H1 (cell line): ENCODE measurements at regions not wholly inside any gene's neighbourhood (a gene's known extent, or its start where the extent isn't known, plus 50 kb on each side); places are given as distances from the start of the nearest gene placed in this dataset.

Experiments used
- CTCF ChIA-PET: fragments of 300-600 bp; sonication (Branson Sonifier 250); formaldehyde crosslinking; loops from one replicate; lab custom pipeline; 2021; ENCODE audit not compliant: partially characterized antibody; lab: Charles Lee
- POLR2A ChIA-PET: fragments of 300-600 bp; sonication (Branson Sonifier 250); formaldehyde crosslinking; loops from one replicate; lab custom pipeline; 2021; ENCODE audit warnings: inconsistent platforms; ENCODE audit not compliant: partially characterized antibody; lab: Charles Lee
- DNase-seq, 2 experiments: peaks; one replicate each; pipeline versions ENCODE4 v3.0.0 to v3.0.0-alpha.2; 2010 to 2022; ENCODE audit warnings: low spot score in 2 of 2, low read depth in 1 of 2, mixed read lengths in 1 of 2
- FAIRE-seq: peaks from 2 replicates; lab custom pipeline; 2011; peaks lifted over from hg19 to GRCh38; lab: Jason Lieb, UNC
- H2AFZ ChIP-seq: 2 replicates; pipeline ENCODE4 v1.8.1; 2012; ENCODE audit warnings: low read length, inconsistent platforms
- H2AK5ac ChIP-seq: 2 replicates; pipeline ENCODE4 v1.6.1; 2013; ENCODE audit warnings: low read depth, low read length
- H2BK120ac ChIP-seq: replicated peaks from 2 replicates; pipeline ENCODE3; 2013; ENCODE audit warnings: low read depth, low read length, inconsistent platforms
- H2BK12ac ChIP-seq: 2 replicates; pipeline ENCODE4 v1.6.1; 2013; ENCODE audit warnings: low read depth, low read length
- H2BK15ac ChIP-seq: 2 replicates; pipeline ENCODE4 v1.6.1; 2013; ENCODE audit warnings: low read length
- H2BK20ac ChIP-seq: 2 replicates; pipeline ENCODE4 v1.6.1; 2013; ENCODE audit warnings: low read length
- H2BK5ac ChIP-seq: 2 replicates; pipeline ENCODE4 v1.6.1; 2013; ENCODE audit warnings: low read depth, low read length
- H3K14ac ChIP-seq: 2 replicates; pipeline ENCODE4 v1.6.1; 2013; ENCODE audit warnings: inconsistent platforms; ENCODE audit not compliant: insufficient read length
- H3K18ac ChIP-seq: 2 replicates; pipeline ENCODE4 v1.6.1; 2013; ENCODE audit warnings: low read length; ENCODE audit errors: extremely low read depth
- H3K23ac ChIP-seq: 2 replicates; pipeline ENCODE4 v1.6.1; 2013; ENCODE audit warnings: inconsistent platforms; ENCODE audit not compliant: insufficient read length
- H3K23me2 ChIP-seq: 2 replicates; pipeline ENCODE4 v1.6.1; 2013; ENCODE audit warnings: low read depth, low read length
- H3K27ac ChIP-seq: 2 replicates; pipeline ENCODE4 v1.6.1; 2011; ENCODE audit warnings: low read depth, low read length, inconsistent platforms
- H3K27me3 ChIP-seq, 4 experiments: replicated peaks in 1 of 4; 1 replicate in 1 of 4; 2 replicates in 3 of 4; pipeline versions ENCODE4 v1.6.1 to v1.8.1; 2011 to 2013; ENCODE audit warnings: low read length in 3 of 4, mild to moderate bottlenecking in 3 of 4, inconsistent platforms in 2 of 4, mixed read lengths in 2 of 4, moderate library complexity in 1 of 4; ENCODE audit not compliant: control insufficient read depth in 3 of 4, insufficient read depth in 3 of 4; ENCODE audit errors: extremely low read depth in 1 of 4
- H3K36me3 ChIP-seq, 4 experiments: 2 replicates each; pipeline versions ENCODE4 v1.6.1 to v1.8.1; 2011 to 2013; ENCODE audit warnings: mild to moderate bottlenecking in 4 of 4, low read length in 3 of 4, moderate library complexity in 2 of 4, control low read depth in 1 of 4, inconsistent platforms in 1 of 4; ENCODE audit not compliant: insufficient read depth in 4 of 4, control insufficient read depth in 2 of 4
- H3K4ac ChIP-seq: replicated peaks from 2 replicates; pipeline ENCODE3; 2013; ENCODE audit warnings: low read length, low read depth, mixed read lengths, inconsistent platforms; ENCODE audit not compliant: insufficient read length
- H3K4me1 ChIP-seq, 4 experiments: replicated peaks in 1 of 4; 1 replicate in 1 of 4; 2 replicates in 3 of 4; pipeline versions ENCODE4 v1.6.1 to v1.8.1; 2011 to 2013; ENCODE audit warnings: low read length in 3 of 4, inconsistent platforms in 2 of 4, mixed read lengths in 1 of 4; ENCODE audit not compliant: insufficient read depth in 4 of 4, control insufficient read depth in 3 of 4
- H3K4me2 ChIP-seq, 2 experiments: 2 replicates each; pipeline versions ENCODE4 v1.6.1 to v1.8.1; 2011 to 2013; ENCODE audit warnings: low read depth in 2 of 2, low read length in 2 of 2, control low read depth in 1 of 2, inconsistent platforms in 1 of 2, mild to moderate bottlenecking in 1 of 2; ENCODE audit not compliant: insufficient read depth in 1 of 2
- H3K4me3 ChIP-seq, 4 experiments: fragments of 200-600, 300-600 bp in 1 of 4; sonication (generic), shearing (Covaris generic), sonication (Bioruptor Twin) in 1 of 4; 2 replicates each; pipeline versions ENCODE4 v1.5.1 to v1.8.1; 2011 to 2016; ENCODE audit warnings: low read length in 4 of 4, low read depth in 3 of 4, control low read depth in 2 of 4, inconsistent platforms in 2 of 4, mild to moderate bottlenecking in 2 of 4, mixed read lengths in 1 of 4, moderate library complexity in 1 of 4; ENCODE audit not compliant: insufficient read depth in 2 of 4; ENCODE audit errors: extremely low read depth in 1 of 4
- H3K56ac ChIP-seq: replicated peaks from 2 replicates; pipeline ENCODE3; 2013; ENCODE audit warnings: low read depth, mild to moderate bottlenecking, mixed read lengths, low read length, inconsistent platforms; ENCODE audit not compliant: insufficient read length
- H3K79me1 ChIP-seq: 2 replicates; pipeline ENCODE4 v1.6.1; 2013; ENCODE audit warnings: low read depth, low read length, control low read depth
- H3K79me2 ChIP-seq, 2 experiments: 2 replicates each; pipeline versions ENCODE4 v1.6.1 to v1.8.1; 2012 to 2013; ENCODE audit warnings: low read length in 2 of 2, mild to moderate bottlenecking in 2 of 2, inconsistent platforms in 1 of 2; ENCODE audit not compliant: insufficient read depth in 2 of 2, control insufficient read depth in 1 of 2
- H3K9ac ChIP-seq, 4 experiments: replicated peaks in 1 of 4; 1 replicate in 1 of 4; 2 replicates in 3 of 4; pipeline versions ENCODE4 v1.6.1 to v1.8.1; 2011 to 2013; ENCODE audit warnings: low read depth in 3 of 4, low read length in 3 of 4, control low read depth in 2 of 4, mild to moderate bottlenecking in 2 of 4, moderate library complexity in 2 of 4, inconsistent platforms in 1 of 4; ENCODE audit errors: extremely low read depth in 1 of 4
- H3K9me3 ChIP-seq, 2 experiments: 2 replicates each; pipeline versions ENCODE4 v1.6.1 to v1.8.1; 2012 to 2013; ENCODE audit warnings: mild to moderate bottlenecking in 2 of 2, moderate library complexity in 2 of 2, control low read depth in 1 of 2, inconsistent platforms in 1 of 2, low read depth in 1 of 2, low read length in 1 of 2, mixed read lengths in 1 of 2; ENCODE audit not compliant: insufficient read depth in 2 of 2
- H4K20me1 ChIP-seq, 2 experiments: replicated peaks in 1 of 2; 2 replicates each; pipeline versions ENCODE3 to v1.8.1; 2011 to 2013; ENCODE audit warnings: inconsistent platforms in 2 of 2, low read length in 2 of 2, mild to moderate bottlenecking in 1 of 2; ENCODE audit not compliant: insufficient read depth in 2 of 2, control insufficient read depth in 1 of 2
- H4K5ac ChIP-seq: 2 replicates; pipeline ENCODE4 v1.6.1; 2013; ENCODE audit warnings: low read length, low read depth, mixed read lengths, inconsistent platforms; ENCODE audit not compliant: insufficient read length
- H4K8ac ChIP-seq: 2 replicates; pipeline ENCODE4 v1.8.0; 2013; ENCODE audit warnings: mild to moderate bottlenecking, moderate library complexity, low read length, inconsistent platforms; ENCODE audit not compliant: insufficient read depth; ENCODE audit errors: extremely low read depth
- H4K91ac ChIP-seq: replicated peaks from 2 replicates; pipeline ENCODE3; 2013; ENCODE audit warnings: low read length, mixed read lengths, inconsistent platforms; ENCODE audit not compliant: insufficient read length
- CEBPB ChIP-seq: IDR thresholded peaks from 2 replicates; pipeline ENCODE4 v1.6.1; 2012; ENCODE audit warnings: low read depth, low read length
- GTF2F1 ChIP-seq: IDR thresholded peaks from 2 replicates; pipeline ENCODE4 v1.6.1; 2012; ENCODE audit warnings: low read depth, low read length, improper control_type of control experiment, borderline replicate concordance
- HDAC2 ChIP-seq, 2 experiments: fragments of 300-600 bp in 1 of 2; sonication (generic) in 1 of 2; IDR thresholded peaks; 2 replicates each; pipeline ENCODE4 v1.6.1; 2011 to 2012; ENCODE audit warnings: low read depth in 2 of 2, low read length in 2 of 2, mild to moderate bottlenecking in 2 of 2, moderate library complexity in 2 of 2, borderline replicate concordance in 1 of 2, inconsistent platforms in 1 of 2
- JUN ChIP-seq: IDR thresholded peaks from 2 replicates; pipeline ENCODE4 v1.6.1; 2011; ENCODE audit warnings: low read depth, mild to moderate bottlenecking, improper control_type of control experiment, low read length
- MAFK ChIP-seq: IDR thresholded peaks from 2 replicates; pipeline ENCODE4 v1.6.1; 2012; ENCODE audit warnings: low read depth, mild to moderate bottlenecking, improper control_type of control experiment, low read length
- PHF8 ChIP-seq: fragments of 200-600 bp; sonication (generic); conservative IDR thresholded peaks from 2 replicates; pipeline ENCODE4 v1.7.1; 2012; ENCODE audit warnings: low read depth, mild to moderate bottlenecking, inconsistent platforms, low read length, moderate library complexity
- RFX5 ChIP-seq: IDR thresholded peaks from 2 replicates; pipeline ENCODE4 v1.6.1; 2011; ENCODE audit warnings: low read depth, low read length, improper control_type of control experiment, borderline replicate concordance
- RXRA ChIP-seq: IDR thresholded peaks from 2 replicates; pipeline ENCODE4 v1.6.1; 2011; ENCODE audit warnings: low read depth, mild to moderate bottlenecking, low read length, moderate library complexity; ENCODE audit not compliant: insufficient read depth
- SUZ12 ChIP-seq: fragments of 200-600 bp; sonication (generic); IDR thresholded peaks from 2 replicates; pipeline ENCODE4 v1.6.1; 2012; ENCODE audit warnings: mild to moderate bottlenecking, inconsistent platforms, low read length, moderate library complexity, mixed read lengths
- TEAD4 ChIP-seq: IDR thresholded peaks from 2 replicates; pipeline ENCODE4 v1.6.1; 2012; ENCODE audit warnings: low read depth, low read length, inconsistent platforms, mixed read lengths
- WGBS, 2 experiments: shearing (Covaris generic) in 1 of 2; methylation state at CpG; one replicate each; pipeline versions ENCODE4 v1.1.6 to v1.1.7; 2013 to 2015; ENCODE audit warnings: low lambda C conversion rate in 2 of 2, mixed read lengths in 2 of 2, inconsistent platforms in 1 of 2, low coverage in 1 of 2, missing lambda C conversion rate in 1 of 2; ENCODE audit not compliant: insufficient replicate concordance in 2 of 2, insufficient coverage in 1 of 2, insufficient read length in 1 of 2; ENCODE audit errors: extremely low coverage in 1 of 2, missing lambda C conversion rate in 1 of 2; 5-methylcytosine and 5-hydroxymethylcytosine counted together

DNA sequence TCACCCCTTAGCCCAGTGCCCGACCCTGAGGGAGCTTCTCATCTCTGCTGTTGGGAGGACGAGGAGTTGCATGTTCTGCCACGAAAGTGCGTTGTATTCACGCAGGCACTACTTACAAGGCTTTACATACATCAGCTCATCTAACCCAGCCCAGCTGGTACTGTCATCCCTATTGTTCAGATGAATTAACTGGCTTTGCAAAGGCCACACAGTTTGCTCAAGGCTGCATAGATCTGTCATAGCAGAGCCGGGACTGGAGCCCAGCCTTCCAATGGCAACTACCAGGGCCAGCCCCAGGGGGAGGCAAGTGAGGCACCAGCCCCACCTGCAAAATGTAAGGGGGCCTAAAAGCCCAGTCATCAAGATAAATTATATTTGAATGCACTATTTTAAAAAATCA is 257.6 kb downstream of the NFATC2 start:
- H3K27ac ChIP-seq: no peak overlapping the region
- H4K5ac ChIP-seq: no peak overlapping the region
- H3K23me2 ChIP-seq: no peaks in the 10 kb centered on the region
- no peak overlapping the region for H4K8ac ChIP-seq
- POLR2A ChIA-PET: no interaction called here
- H4K91ac ChIP-seq: no peak overlapping the region
- 89% methylated on average over 6 of the region's 6 CpGs; no CpG with 5 or more reads in 1 of the 2 experiments for WGBS, 2 experiments
- H2AFZ ChIP-seq: no peak overlapping the region
- no peak overlapping the region for H2BK12ac ChIP-seq
- no peaks in the 10 kb centered on the region for H3K79me1 ChIP-seq
- CTCF ChIA-PET: interaction anchor here (0.5 to 1.3 kb wide), 5 partner anchors 10 to 303 kb away, joined by 3 to 5 read pairs (median 3); no protein-coding TSS in a partner anchor
- no peaks in the 10 kb centered on the region for H3K27me3 ChIP-seq
- H3K4ac ChIP-seq: no peak overlapping the region
- H2BK120ac ChIP-seq: no peak overlapping the region
- H2BK15ac ChIP-seq: no peak overlapping the region
- H3K56ac ChIP-seq: no peak overlapping the region
- no peak overlapping the region for H2BK20ac ChIP-seq
- H3K14ac ChIP-seq: no peak overlapping the region
- H3K4me3 ChIP-seq: no peak overlapping the region
- no peak overlapping the region for H3K9ac ChIP-seq
- no peaks in the 10 kb centered on the region for H4K20me1 ChIP-seq
- no peak overlapping the region for H3K23ac ChIP-seq
- no peak for DNase-seq
- peaks cover 0 to 3% (median 0%) of the 10 kb centered on the region in 4 experiments; a peak in 1 of 7 replicates for H3K4me1 ChIP-seq
- H3K9me3 ChIP-seq: no peaks in the 10 kb centered on the region
- no peak for FAIRE-seq
- no peaks in the 10 kb centered on the region for H3K36me3 ChIP-seq
- H3K18ac ChIP-seq: no peak overlapping the region
- H2AK5ac ChIP-seq: no peak overlapping the region
- no peak overlapping the region for H2BK5ac ChIP-seq
- H3K79me2 ChIP-seq: no peaks in the 10 kb centered on the region
- TF ChIP-seq PHF8: no peak
- no peak for TF ChIP-seq JUN
- no peak for TF ChIP-seq RXRA
- no peak for TF ChIP-seq SUZ12
- TF ChIP-seq HDAC2 (IDR thresholded peaks at IDR 0.05; ENCODE audit: borderline replicate concordance in 1 of 2, low read depth in 2 of 2, low read length in 2 of 2): no peak
- TF ChIP-seq GTF2F1: no peak
- no peak for TF ChIP-seq TEAD4
- TF ChIP-seq MAFK: no peak
- no peak for TF ChIP-seq RFX5
- no peak for TF ChIP-seq CEBPB
- TF ChIP-seq, all 59 proteins: peak for 0
- H3K4me2 ChIP-seq: no peak overlapping the region
